Right cardiac atrium (tissue), 5 donors: ENCODE measurements at regions not wholly inside any gene's neighbourhood (a gene's known extent, or its start where the extent isn't known, plus 50 kb on each side); places are given as distances from the start of the nearest gene placed in this dataset.

Experiments used
- ATAC-seq, 2 donors: fragments of 200-7000 bp; cut with Tn5 transposase; one replicate each; pipeline versions ENCODE4 v1.8.0 to v1.9.1; 2020; ENCODE audit warnings: moderate library complexity in 2 of 2, mild to moderate bottlenecking in 1 of 2
- DNase-seq, 3 donors: peaks; one replicate each; pipeline ENCODE4 v3.0.0-alpha.2; 2020
- H3K27ac ChIP-seq: one replicate; pipeline ENCODE4 v1.5.1; 2013; ENCODE audit warnings: mild to moderate bottlenecking, low read length, control low read depth, moderate library complexity
- H3K27me3 ChIP-seq: one replicate; pipeline ENCODE4 v1.6.1; 2013; ENCODE audit not compliant: control insufficient read depth, insufficient read depth
- H3K4me1 ChIP-seq: one replicate; pipeline ENCODE4 v1.6.1; 2013; ENCODE audit warnings: low read length; ENCODE audit not compliant: control insufficient read depth, insufficient read depth
- H3K4me3 ChIP-seq: one replicate; pipeline ENCODE4 v1.5.1; 2013; ENCODE audit warnings: low read length, control low read depth
- H3K9me3 ChIP-seq: one replicate; pipeline ENCODE4 v1.6.1; 2013; ENCODE audit warnings: low read length; ENCODE audit not compliant: control insufficient read depth
- WGBS: extraction: QIAGEN DNeasy Blood & Tissue Kit; methylation state at CpG from one replicate; pipeline ENCODE4 v1.1.7; 2013; 5-methylcytosine and 5-hydroxymethylcytosine counted together
- intact Hi-C, 4 donors: fragments of 100-400 bp; cut with DNase I; formaldehyde crosslinking; loops; one replicate each; pipeline versions ENCODE4 v1.11.0 to v1.14.0; 2022 to 2023
- donor health status: healthy with polysubstance abuse.
- donor health status: DM: no; HTN: yes; CAD: no.
- donor health status: DM: no; HTN: no; CAD: no.
- donor health status: DM: no; HTN: yes; CAD: no; lungs with severe emphysema.
- donor health status: DM: yes; HTN: yes; CAD: no.

- no peak for ATAC-seq
- Histone ChIP-seq H3K4me3 (no peak overlapping the region), H3K27me3 (no peaks in the 10 kb centered on the region), H3K4me1 (no peaks in the 10 kb centered on the region), H3K9me3 (no peaks in the 10 kb centered on the region), H3K27ac (no peak overlapping the region)
- no peak for DNase-seq
- WGBS = 86% methylated on average over 4 of the region's 4 CpGs
- intact Hi-C loops = no loop called here
Observed at GRCh38 chr14:83461521-83461920, 1927.9 kb upstream of the SEL1L start.

GRCh38 chr14:83462759-83463158 is 1929.1 kb upstream of the SEL1L start:
- ATAC-seq (no peak), DNase-seq (no peak)
- 91% methylated on average over 3 of the region's 3 CpGs for WGBS
- Histone ChIP-seq H3K27me3 (no peaks in the 10 kb centered on the region), H3K27ac (no peak overlapping the region), H3K4me1 (no peaks in the 10 kb centered on the region), H3K9me3 (no peaks in the 10 kb centered on the region), H3K4me3 (no peak overlapping the region)
- intact Hi-C loops = no loop called here

- peak in 1 of 2 donors; percentile 35 for ATAC-seq
Observed at GRCh38 chr14:83463500-83464098, 1929.9 kb upstream of the SEL1L start.

GRCh38 chr14:83467811-83468210 is 1934.2 kb upstream of the SEL1L start:
- ATAC-seq = no peak
- 63% methylated on average over 3 of the region's 3 CpGs for WGBS
- H3K27me3 ChIP-seq = no peaks in the 10 kb centered on the region
- intact Hi-C loops = no loop called here
- no peak overlapping the region for H3K27ac ChIP-seq
- H3K4me3 ChIP-seq = no peak overlapping the region
- H3K4me1 ChIP-seq = no peaks in the 10 kb centered on the region
- no peak for DNase-seq
- no peaks in the 10 kb centered on the region for H3K9me3 ChIP-seq

More at GRCh38 chr14:83463500-83464098, 1929.9 kb upstream of the SEL1L start:
- no peaks in the 10 kb centered on the region for H3K4me1 ChIP-seq
- no peak overlapping the region for H3K27ac ChIP-seq
- DNase-seq = peak in 1 of 3 donors; percentile 10
- no peaks in the 10 kb centered on the region for H3K27me3 ChIP-seq
- H3K4me3 ChIP-seq = no peak overlapping the region
- H3K9me3 ChIP-seq = no peaks in the 10 kb centered on the region
- WGBS = 46% methylated on average over 4 of the region's 4 CpGs
- intact Hi-C loops = no loop called here

- intact Hi-C loops = no loop called here
- WGBS = 57% methylated on average over 4 of the region's 4 CpGs
Observed at GRCh38 chr14:83470466-83470865, 1936.8 kb upstream of the SEL1L start.

GRCh38 chr14:83470959-83471695 is 1937.5 kb upstream of the SEL1L start:
- no peak overlapping the region for H3K4me3 ChIP-seq
- DNase-seq (no peak), ATAC-seq (no peak)
- H3K4me1 ChIP-seq = no peaks in the 10 kb centered on the region
- H3K9me3 ChIP-seq = no peaks in the 10 kb centered on the region
- no peak overlapping the region for H3K27ac ChIP-seq
- H3K27me3 ChIP-seq = no peaks in the 10 kb centered on the region
- intact Hi-C loops = no loop called here
- 93% methylated on average over 1 of the region's 1 CpG for WGBS

More at GRCh38 chr14:83470466-83470865, 1936.8 kb upstream of the SEL1L start:
- no peaks in the 10 kb centered on the region for H3K27me3 ChIP-seq
- ATAC-seq (no peak), DNase-seq (no peak)
- no peak overlapping the region for H3K4me3 ChIP-seq
- no peaks in the 10 kb centered on the region for H3K4me1 ChIP-seq
- H3K27ac ChIP-seq = no peak overlapping the region
- H3K9me3 ChIP-seq = no peaks in the 10 kb centered on the region

- ATAC-seq (no peak), DNase-seq (no peak)
- Histone ChIP-seq H3K4me3 (no peak overlapping the region), H3K27me3 (no peaks in the 10 kb centered on the region), H3K27ac (no peak overlapping the region), H3K9me3 (no peaks in the 10 kb centered on the region), H3K4me1 (no peaks in the 10 kb centered on the region)
- intact Hi-C loops = no loop called here
- WGBS = 66% methylated on average over 3 of the region's 3 CpGs
Observed at GRCh38 chr14:83473416-83474235, 1940.0 kb upstream of the SEL1L start.

GRCh38 chr14:83478741-83479140 is 1945.1 kb upstream of the SEL1L start:
- Histone ChIP-seq H3K9me3 (no peaks in the 10 kb centered on the region), H3K27me3 (no peaks in the 10 kb centered on the region), H3K4me1 (no peaks in the 10 kb centered on the region), H3K4me3 (no peak overlapping the region), H3K27ac (no peak overlapping the region)
- WGBS = 77% methylated on average over 6 of the region's 6 CpGs
- ATAC-seq (no peak), DNase-seq (no peak)
- intact Hi-C loops = no loop called here

- ATAC-seq (no peak), DNase-seq (no peak)
- Histone ChIP-seq H3K27ac (no peak overlapping the region), H3K4me1 (no peaks in the 10 kb centered on the region), H3K27me3 (no peaks in the 10 kb centered on the region), H3K9me3 (no peaks in the 10 kb centered on the region), H3K4me3 (no peak overlapping the region)
- 54% methylated on average over 1 of the region's 1 CpG for WGBS
- intact Hi-C loops = no loop called here
Observed at GRCh38 chr14:83483063-83483462, 1949.4 kb upstream of the SEL1L start.

- intact Hi-C loops = no loop called here
- Histone ChIP-seq H3K4me3 (no peak overlapping the region), H3K27ac (no peak overlapping the region)
Observed at GRCh38 chr14:83485591-83485990, 1951.9 kb upstream of the SEL1L start.

GRCh38 chr14:83491091-83491490 is 1957.4 kb upstream of the SEL1L start:
- intact Hi-C loops = no loop called here
- Histone ChIP-seq H3K4me3 (no peak overlapping the region), H3K27me3 (no peaks in the 10 kb centered on the region), H3K4me1 (no peaks in the 10 kb centered on the region), H3K27ac (no peak overlapping the region), H3K9me3 (no peaks in the 10 kb centered on the region)
- DNase-seq (no peak), ATAC-seq (no peak)
- whole genome bisulfite sequencing = 75% methylated on average over 2 of the region's 2 CpGs

More at GRCh38 chr14:83485591-83485990, 1951.9 kb upstream of the SEL1L start:
- DNase-seq = no peak
- Histone ChIP-seq H3K27me3 (no peaks in the 10 kb centered on the region), H3K4me1 (no peaks in the 10 kb centered on the region), H3K9me3 (no peaks in the 10 kb centered on the region)
- ATAC-seq = no peak
